NCI-H1048 (cell line): ENCODE measurements at regions not wholly inside any gene's neighbourhood (a gene's known extent, or its start where the extent isn't known, plus 50 kb on each side); places are given as distances from the start of the nearest gene placed in this dataset.

Experiments
- DNase-seq: peaks from one replicate; lab custom pipeline; 2025; lab: John Stamatoyannopoulos, UW

DNA sequence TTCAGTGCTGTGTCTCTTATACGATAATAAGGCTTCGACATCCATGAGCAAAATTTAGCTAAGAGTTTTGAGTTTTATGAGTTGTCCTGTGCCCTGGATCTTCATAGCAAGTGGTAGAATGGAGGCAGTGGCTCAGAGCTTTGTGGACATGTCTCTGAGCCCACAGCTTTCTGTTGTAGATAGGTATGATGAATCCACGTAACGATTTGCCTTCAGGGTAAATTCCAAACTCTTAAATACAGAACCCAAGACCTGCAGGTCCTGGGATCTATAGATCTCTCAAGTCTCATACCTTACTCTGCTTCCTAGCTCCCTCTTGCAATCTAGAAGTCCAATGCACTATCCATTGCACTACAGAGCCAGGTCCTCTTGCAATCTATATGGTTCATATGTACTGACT lies 59.5 kb upstream of the TLE4 start:
- DNase-seq: no peak
